Right lobe of liver (tissue), 4 donors: ENCODE measurements at regions not wholly inside any gene's neighbourhood (a gene's known extent, or its start where the extent isn't known, plus 50 kb on each side); places are given as distances from the start of the nearest gene placed in this dataset.

Experiments used
- CTCF ChIP-seq, 4 donors: fragments of 200-600 bp in 3 of 4; fragments of 450-650 bp in 1 of 4; IDR thresholded peaks; one replicate each; pipeline versions ENCODE4 v1.5.1 to v1.8.0; 2016 to 2022; ENCODE audit warnings: antibody characterized with exemption in 4 of 4, mild to moderate bottlenecking in 2 of 4
- POLR2A ChIP-seq: fragments of 450-650 bp; IDR thresholded peaks from one replicate; pipeline ENCODE4 v1.6.1; 2017; ENCODE audit warnings: antibody characterized with exemption, mild to moderate bottlenecking
- donor health status: DM: no; HTN: no; CAD: no.
- donor health status: DM: no; HTN: no; CAD: no.
- donor health status: DM: no; HTN: yes; CAD: no.

- TF ChIP-seq CTCF (IDR thresholded peaks at IDR 0.05) (no peak), POLR2A (no peak)
These were observed 1165.2 kb downstream of the FSCB start for GRCh38 chr14:43341921-43342320.
